PFSK-1 (cell line): ENCODE measurements at regions not wholly inside any gene's neighbourhood (a gene's known extent, or its start where the extent isn't known, plus 50 kb on each side); places are given as distances from the start of the nearest gene placed in this dataset.

ENCODE experiments used
- POLR2AphosphoS5 ChIP-seq: IDR thresholded peaks from 2 replicates; pipeline ENCODE4 v1.6.1; 2012; ENCODE audit warnings: low read depth, mild to moderate bottlenecking, control low read depth, low read length, moderate library complexity
- SIN3A ChIP-seq: IDR thresholded peaks from 2 replicates; pipeline ENCODE4 v1.6.1; 2012; ENCODE audit warnings: mild to moderate bottlenecking, low read length, moderate library complexity, borderline replicate concordance; ENCODE audit not compliant: insufficient read depth
- TAF1 ChIP-seq: IDR thresholded peaks from 2 replicates; pipeline ENCODE4 v1.6.1; 2012; ENCODE audit warnings: low read length, control low read depth, borderline replicate concordance; ENCODE audit not compliant: insufficient read depth
- TF ChIP-seq, protein P1 (sequence below), 2 experiments: IDR thresholded peaks; 2 replicates each; pipeline versions ENCODE4 v1.6.1 to v1.8.0; 2011 to 2012; ENCODE audit warnings: low read depth in 2 of 2, low read length in 2 of 2, control low read depth in 1 of 2, inconsistent platforms in 1 of 2, mild to moderate bottlenecking in 1 of 2, moderate library complexity in 1 of 2; ENCODE audit not compliant: insufficient read depth in 1 of 2

DNA sequence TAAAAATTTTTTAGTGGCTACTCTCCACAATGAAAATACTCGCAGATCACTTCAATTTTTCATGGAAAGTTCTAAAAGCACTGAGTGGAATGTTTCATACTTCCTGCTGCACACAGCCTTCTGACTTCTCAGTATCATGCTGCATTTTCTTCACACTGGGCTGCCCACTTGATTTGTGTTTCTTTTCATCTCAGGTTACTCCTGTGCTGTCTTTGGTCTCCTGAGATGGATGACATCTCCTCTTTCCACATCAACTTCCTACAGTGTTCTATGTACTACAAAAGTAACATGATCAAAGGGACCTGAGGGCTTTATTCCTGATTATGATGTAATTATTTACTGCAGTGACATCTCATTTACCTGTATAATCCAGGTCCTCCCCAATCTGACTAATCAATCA is 927.7 kb downstream of the ROBO2 start:
- TF ChIP-seq SIN3A (no peak), TAF1 (no peak), POLR2AphosphoS5 (no peak)
- TF ChIP-seq, protein P1, sequence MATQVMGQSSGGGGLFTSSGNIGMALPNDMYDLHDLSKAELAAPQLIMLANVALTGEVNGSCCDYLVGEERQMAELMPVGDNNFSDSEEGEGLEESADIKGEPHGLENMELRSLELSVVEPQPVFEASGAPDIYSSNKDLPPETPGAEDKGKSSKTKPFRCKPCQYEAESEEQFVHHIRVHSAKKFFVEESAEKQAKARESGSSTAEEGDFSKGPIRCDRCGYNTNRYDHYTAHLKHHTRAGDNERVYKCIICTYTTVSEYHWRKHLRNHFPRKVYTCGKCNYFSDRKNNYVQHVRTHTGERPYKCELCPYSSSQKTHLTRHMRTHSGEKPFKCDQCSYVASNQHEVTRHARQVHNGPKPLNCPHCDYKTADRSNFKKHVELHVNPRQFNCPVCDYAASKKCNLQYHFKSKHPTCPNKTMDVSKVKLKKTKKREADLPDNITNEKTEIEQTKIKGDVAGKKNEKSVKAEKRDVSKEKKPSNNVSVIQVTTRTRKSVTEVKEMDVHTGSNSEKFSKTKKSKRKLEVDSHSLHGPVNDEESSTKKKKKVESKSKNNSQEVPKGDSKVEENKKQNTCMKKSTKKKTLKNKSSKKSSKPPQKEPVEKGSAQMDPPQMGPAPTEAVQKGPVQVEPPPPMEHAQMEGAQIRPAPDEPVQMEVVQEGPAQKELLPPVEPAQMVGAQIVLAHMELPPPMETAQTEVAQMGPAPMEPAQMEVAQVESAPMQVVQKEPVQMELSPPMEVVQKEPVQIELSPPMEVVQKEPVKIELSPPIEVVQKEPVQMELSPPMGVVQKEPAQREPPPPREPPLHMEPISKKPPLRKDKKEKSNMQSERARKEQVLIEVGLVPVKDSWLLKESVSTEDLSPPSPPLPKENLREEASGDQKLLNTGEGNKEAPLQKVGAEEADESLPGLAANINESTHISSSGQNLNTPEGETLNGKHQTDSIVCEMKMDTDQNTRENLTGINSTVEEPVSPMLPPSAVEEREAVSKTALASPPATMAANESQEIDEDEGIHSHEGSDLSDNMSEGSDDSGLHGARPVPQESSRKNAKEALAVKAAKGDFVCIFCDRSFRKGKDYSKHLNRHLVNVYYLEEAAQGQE (IDR thresholded peaks at IDR 0.05; ENCODE audit: insufficient read depth in 1 of 2, low read depth in 2 of 2, low read length in 2 of 2): no peak
